ENCODE measurements at regions not wholly inside any gene's neighbourhood (a gene's known extent, or its start where the extent isn't known, plus 50 kb on each side); places are given as distances from the start of the nearest gene placed in this dataset.
"Not testable (repeated sequence)": the region's sequence is repeated elsewhere in the genome, so short reads cannot be mapped to it uniquely, and the experiment has no call there.

- no peak for DNase-seq
- Histone ChIP-seq H3K4me1 (no peaks in the 10 kb centered on the region), H3K27ac (no peak overlapping the region), H3K27me3 (no peaks in the 10 kb centered on the region), H3K9ac (ENCODE audit: low read depth in 2 of 2, low read length in 2 of 2) (no peak overlapping the region), H3K4me3 (no peak overlapping the region), H3K36me3 (no peaks in the 10 kb centered on the region), H3K9me3 (no peaks in the 10 kb centered on the region)
- TF ChIP-seq CTCF (IDR thresholded peaks at IDR 0.05): no peak
- intact Hi-C loops (cut with DNase I): no loop called here
Observed at GRCh38 chr10:130714742-130715467, 578.7 kb downstream of the GLRX3 start.

DNA sequence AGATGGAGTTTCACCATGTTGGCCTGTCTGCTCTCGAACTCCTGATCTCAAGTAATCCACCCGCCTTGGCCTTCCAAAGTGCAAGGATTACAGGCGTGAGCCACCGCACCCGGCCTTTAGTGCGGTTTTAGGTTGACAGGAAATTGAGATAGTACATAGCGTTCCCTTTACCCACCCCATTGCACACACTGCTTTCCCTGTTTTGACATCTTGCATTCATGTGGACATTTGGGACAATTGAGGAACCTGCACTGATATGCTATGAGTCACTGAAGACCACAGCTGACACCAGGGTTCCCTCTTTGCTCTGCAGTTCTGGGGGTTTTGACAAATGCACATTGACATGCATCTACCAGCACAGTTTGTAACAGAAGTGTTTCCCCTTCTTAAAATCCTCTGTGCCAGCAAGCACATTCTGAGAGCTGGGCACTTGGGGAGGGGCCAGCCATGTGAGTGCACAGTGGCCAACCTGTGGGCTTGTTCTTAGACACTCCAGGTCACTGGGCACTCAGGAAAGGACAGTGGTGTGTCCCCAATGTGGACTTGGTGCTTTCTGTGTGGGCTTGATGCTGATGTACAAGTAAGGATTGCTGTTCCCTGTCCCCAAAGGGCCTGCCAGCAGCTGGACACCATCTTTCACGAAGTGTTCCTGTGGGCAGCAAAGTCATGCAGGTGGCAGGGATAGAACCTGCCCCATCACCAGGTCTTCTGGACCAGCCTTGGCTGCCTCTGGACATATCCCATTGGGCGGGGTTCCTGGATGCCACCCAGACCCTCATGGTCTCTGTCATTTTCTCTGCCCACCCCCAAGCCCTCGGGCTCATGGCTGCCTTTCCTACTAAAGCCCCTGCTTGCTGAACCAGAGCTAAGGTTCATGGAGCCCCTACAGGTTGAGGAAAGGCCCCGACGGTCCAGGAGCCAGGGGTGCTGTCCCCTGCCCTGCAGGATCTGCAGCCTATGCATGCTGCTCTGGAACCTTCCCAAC, 579.8 kb downstream of the GLRX3 start:
- DNase-seq: no peak

DNA sequence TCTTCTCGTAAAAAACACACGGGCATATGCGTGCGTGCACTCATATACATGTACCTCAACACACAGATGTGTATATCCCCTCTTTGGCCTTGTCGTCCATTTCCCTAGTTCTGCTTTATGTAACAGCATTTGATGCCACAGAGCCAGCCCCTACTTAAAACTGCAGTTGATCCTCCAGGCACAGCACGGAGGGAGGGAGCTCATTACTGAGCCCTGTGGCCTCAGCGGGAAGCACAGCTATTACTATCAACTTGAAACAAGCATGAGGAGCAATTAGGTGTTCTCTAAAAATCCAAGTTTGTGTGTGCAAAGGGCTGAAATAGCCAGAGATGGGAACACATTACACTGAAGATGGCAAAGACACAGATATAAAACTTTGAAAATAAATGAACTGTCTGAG, 580.9 kb downstream of the GLRX3 start:
- H3K27me3 ChIP-seq: no peaks in the 10 kb centered on the region
- H3K9ac ChIP-seq (ENCODE audit: low read depth in 2 of 2, low read length in 2 of 2): no peak overlapping the region
- no peaks in the 10 kb centered on the region for H3K4me1 ChIP-seq
- no peaks in the 10 kb centered on the region for H3K36me3 ChIP-seq
- TF ChIP-seq CTCF (IDR thresholded peaks at IDR 0.05): no peak
- DNase-seq: no peak
- no peak overlapping the region for H3K27ac ChIP-seq
- no peak overlapping the region for H3K4me3 ChIP-seq
- no peaks in the 10 kb centered on the region for H3K9me3 ChIP-seq
- intact Hi-C loops (cut with DNase I): no loop called here

More for the DNA sequence above, 579.8 kb downstream of the GLRX3 start:
- Histone ChIP-seq H3K9ac (ENCODE audit: low read depth in 2 of 2, low read length in 2 of 2) (no peak overlapping the region), H3K9me3 (no peaks in the 10 kb centered on the region), H3K27ac (no peak overlapping the region), H3K4me1 (no peaks in the 10 kb centered on the region), H3K27me3 (no peaks in the 10 kb centered on the region), H3K36me3 (no peaks in the 10 kb centered on the region), H3K4me3 (no peak overlapping the region)
- no peak for TF ChIP-seq CTCF (IDR thresholded peaks at IDR 0.05)
- intact Hi-C loops (cut with DNase I): no loop called here

DNA sequence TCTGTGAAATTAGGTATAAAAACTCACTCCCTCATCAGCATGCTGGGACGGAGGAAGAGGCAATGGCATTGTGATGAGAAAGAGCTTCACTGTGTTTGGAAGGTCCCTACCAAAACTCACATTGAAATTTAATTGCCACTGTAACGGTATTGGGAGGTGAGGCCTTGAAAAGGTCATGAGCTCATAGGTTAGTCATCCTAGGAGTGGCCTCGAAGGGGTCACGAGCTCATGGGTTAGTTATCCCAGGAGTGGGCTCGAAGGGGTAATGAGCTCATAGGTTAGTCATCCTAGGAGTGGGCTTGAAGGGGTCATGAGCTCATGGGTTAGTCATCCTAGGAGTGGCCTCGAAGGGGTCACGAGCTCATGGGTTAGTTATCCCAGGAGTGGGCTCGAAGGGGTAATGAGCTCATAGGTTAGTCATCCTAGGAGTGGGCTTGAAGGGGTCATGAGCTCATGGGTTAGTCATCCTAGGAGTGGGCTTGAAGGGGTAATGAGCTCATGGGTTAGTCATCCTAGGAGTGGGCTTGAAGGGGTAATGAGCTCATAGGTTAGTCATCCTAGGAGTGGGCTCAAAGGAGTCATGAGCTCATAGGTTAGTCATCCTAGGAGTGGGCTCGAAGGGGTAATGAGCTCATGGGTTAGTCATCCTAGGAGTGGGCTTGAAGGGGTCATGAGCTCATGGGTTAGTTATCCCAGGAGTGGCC, 582.7 kb downstream of the GLRX3 start:
- H3K27me3 ChIP-seq; H3K4me3 ChIP-seq; H3K27ac ChIP-seq; H3K4me1 ChIP-seq; intact Hi-C loops (cut with DNase I); H3K9me3 ChIP-seq; H3K9ac ChIP-seq (ENCODE audit: low read depth in 2 of 2, low read length in 2 of 2); H3K36me3 ChIP-seq; DNase-seq: not testable (repeated sequence)

DNA sequence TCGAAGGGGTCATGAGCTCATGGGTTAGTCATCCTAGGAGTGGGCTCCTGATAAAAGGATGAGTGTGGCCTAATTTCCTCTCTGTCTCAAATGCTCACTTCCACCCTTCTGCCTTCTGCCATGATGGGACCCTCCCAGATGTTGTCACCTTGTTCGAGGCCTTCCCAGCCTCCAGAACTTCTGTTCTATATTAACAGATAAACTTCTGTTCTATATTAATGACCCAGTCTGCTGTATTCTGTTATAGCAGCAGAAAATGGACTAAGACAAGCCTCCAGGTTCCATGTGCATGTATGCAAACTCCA, 583.2 kb downstream of the GLRX3 start:
- intact Hi-C loops (cut with DNase I): no loop called here
- Histone ChIP-seq H3K4me1 (no peaks in the 10 kb centered on the region), H3K4me3 (no peak overlapping the region), H3K9me3 (no peaks in the 10 kb centered on the region), H3K27me3 (no peaks in the 10 kb centered on the region), H3K27ac (no peak overlapping the region), H3K36me3 (no peaks in the 10 kb centered on the region), H3K9ac (ENCODE audit: low read depth in 2 of 2, low read length in 2 of 2) (no peak overlapping the region)
- no peak for DNase-seq
- no peak for TF ChIP-seq CTCF (IDR thresholded peaks at IDR 0.05)
